HCT116 (cell line): ENCODE measurements at regions not wholly inside any gene's neighbourhood (a gene's known extent, or its start where the extent isn't known, plus 50 kb on each side); places are given as distances from the start of the nearest gene placed in this dataset.

Experiments used
- ATAC-seq: fragments of 200-7000 bp; cut with Tn5 transposase; 2 replicates; pipeline ENCODE4 v1.9.1; 2020; ENCODE audit warnings: mild to moderate bottlenecking, moderate library complexity
- BruUV-seq: library from RNA; stranded (reverse); fragments of 400-500 nt; replicated peaks from 2 replicates; lab custom pipeline; 2021; lab: Mats Ljungman, UMichigan
- CTCF ChIA-PET: fragments of 300-600 bp; sonication (Branson Sonifier 250); formaldehyde crosslinking; loops from one replicate; lab custom pipeline; 2021; ENCODE audit warnings: antibody characterized with exemption; lab: Charles Lee
- POLR2A ChIA-PET: fragments of 300-600, 350-600 bp; sonication (Branson Sonifier 250); formaldehyde crosslinking; loops from one replicate; lab custom pipeline; 2021; ENCODE audit warnings: antibody characterized with exemption; lab: Charles Lee
- RAD21 ChIA-PET, 2 experiments: fragments of 300-600 bp; sonication (Branson Sonifier 250); formaldehyde crosslinking; loops; one replicate each; lab custom pipeline; 2023; ENCODE audit warnings: low total read pairs in 2 of 2; ENCODE audit not compliant: uncharacterized antibody in 2 of 2, unreplicated experiment in 2 of 2, low non-redundant PET in 1 of 2; lab: Charles Lee
- DNase-seq: peaks from one replicate; pipeline ENCODE4 v3.0.0-alpha.2; 2010; ENCODE audit warnings: low read depth, low spot score
- H2AFZ ChIP-seq: fragments of 200-600 bp; shearing (Covaris generic), sonication (generic); 2 replicates; pipeline ENCODE4 v1.6.1; 2017; ENCODE audit warnings: low read depth, mixed run types, mixed read lengths, antibody characterized with exemption, low read length; ENCODE audit not compliant: poor library complexity, severe bottlenecking
- H3K27ac ChIP-seq: 2 replicates; pipeline ENCODE4 v1.5.1; 2012; ENCODE audit warnings: low read depth, low read length
- H3K27me3 ChIP-seq: fragments of 200-600 bp; sonication (generic); 2 replicates; pipeline ENCODE4 v1.6.1; 2016; ENCODE audit warnings: mixed run types, low read length, mixed read lengths; ENCODE audit not compliant: insufficient read depth
- H3K36me3 ChIP-seq, 2 experiments: fragments of 200-500 bp in 1 of 2; fragments of 200-600 bp in 1 of 2; sonication (Bioruptor generic) in 1 of 2; sonication (generic) in 1 of 2; 2 replicates each; pipeline versions ENCODE4 v1.5.1 to v1.6.1; 2014 to 2016; ENCODE audit warnings: low read length in 2 of 2, inconsistent platforms in 1 of 2, mixed read lengths in 1 of 2, mixed run types in 1 of 2; ENCODE audit not compliant: insufficient read depth in 2 of 2, control insufficient read depth in 1 of 2
- H3K4me1 ChIP-seq, 2 experiments: fragments of 200-600 bp in 1 of 2; sonication (generic) in 1 of 2; 2 replicates each; pipeline versions ENCODE4 v1.5.1 to v1.6.1; 2012 to 2017; ENCODE audit warnings: low read length in 2 of 2, inconsistent platforms in 1 of 2, mild to moderate bottlenecking in 1 of 2, mixed read lengths in 1 of 2, mixed run types in 1 of 2, moderate library complexity in 1 of 2; ENCODE audit not compliant: insufficient read depth in 2 of 2, control insufficient read depth in 1 of 2
- H3K4me2 ChIP-seq: fragments of 200-600 bp; sonication (generic); 2 replicates; pipeline ENCODE4 v1.6.1; 2017; ENCODE audit warnings: mixed run types, low read length, mixed read lengths
- H3K4me3 ChIP-seq, 2 experiments: fragments of 200-600 bp in 1 of 2; sonication (generic) in 1 of 2; replicated peaks in 1 of 2; 2 replicates each; pipeline ENCODE4 v1.5.1; 2011 to 2016; ENCODE audit warnings: low read length in 2 of 2, control low read depth in 1 of 2, low read depth in 1 of 2, mild to moderate bottlenecking in 1 of 2, mixed read lengths in 1 of 2, mixed run types in 1 of 2
- H3K79me2 ChIP-seq: fragments of 200-600 bp; sonication (generic); 2 replicates; pipeline ENCODE4 v1.6.1; 2017; ENCODE audit warnings: mild to moderate bottlenecking, mixed run types, low read length, moderate library complexity, mixed read lengths; ENCODE audit not compliant: insufficient read depth
- H3K9ac ChIP-seq: fragments of 200-600 bp; sonication (generic); 2 replicates; pipeline ENCODE4 v1.6.1; 2016; ENCODE audit warnings: low read length, mixed read lengths
- H3K9me2 ChIP-seq: fragments of 200-600 bp; sonication (generic), shearing (Covaris generic); 2 replicates; pipeline ENCODE4 v1.6.1; 2017; ENCODE audit warnings: mixed run types, mild to moderate bottlenecking, moderate library complexity; ENCODE audit not compliant: insufficient read depth
- H3K9me3 ChIP-seq, 2 experiments: fragments of 200-500 bp in 1 of 2; fragments of 200-600 bp in 1 of 2; sonication (Bioruptor generic) in 1 of 2; sonication (generic) in 1 of 2; 2 replicates each; pipeline ENCODE4 v1.6.1; 2014 to 2017; ENCODE audit warnings: low read length in 2 of 2, mixed read lengths in 2 of 2, inconsistent platforms in 1 of 2, low read depth in 1 of 2, mild to moderate bottlenecking in 1 of 2, mixed run types in 1 of 2, moderate library complexity in 1 of 2; ENCODE audit not compliant: control insufficient read depth in 1 of 2, insufficient read depth in 1 of 2
- H4K20me1 ChIP-seq: fragments of 200-600 bp; sonication (generic), shearing (Covaris generic); 2 replicates; pipeline ENCODE4 v1.6.1; 2017; ENCODE audit warnings: mixed run types, mild to moderate bottlenecking, moderate library complexity; ENCODE audit not compliant: insufficient read depth
- ATF3 ChIP-seq: IDR thresholded peaks from 2 replicates; pipeline ENCODE4 v1.6.1; 2012
- CBX3 ChIP-seq: IDR thresholded peaks from 2 replicates; pipeline ENCODE4 v1.6.1; 2012; ENCODE audit warnings: low read depth
- CEBPB ChIP-seq: IDR thresholded peaks from 2 replicates; pipeline ENCODE4 v1.6.1; 2012; ENCODE audit warnings: low read depth
- ELF1 ChIP-seq: IDR thresholded peaks from 2 replicates; pipeline ENCODE4 v1.6.1; 2012; ENCODE audit warnings: low read depth, borderline replicate concordance
- EZH2 ChIP-seq: fragments of 200-600 bp; sonication (generic); IDR thresholded peaks from 2 replicates; pipeline ENCODE4 v1.6.1; 2017; ENCODE audit warnings: antibody characterized with exemption, mixed run types
- POLR2A ChIP-seq: IDR thresholded peaks from 2 replicates; pipeline ENCODE4 v1.7.0; 2011; ENCODE audit warnings: borderline replicate concordance; ENCODE audit not compliant: insufficient read depth, insufficient read length; ENCODE audit errors: extremely low read depth
- RAD21 ChIP-seq: IDR thresholded peaks from 2 replicates; pipeline ENCODE4 v1.6.1; 2012; ENCODE audit warnings: low read depth, mild to moderate bottlenecking
- SP1 ChIP-seq: IDR thresholded peaks from 2 replicates; pipeline ENCODE4 v1.6.1; 2012; ENCODE audit warnings: low read depth
- SRF ChIP-seq: IDR thresholded peaks from 2 replicates; pipeline ENCODE4 v1.6.1; 2012; ENCODE audit warnings: low read depth
- TCF7L2 ChIP-seq: IDR thresholded peaks from 2 replicates; pipeline ENCODE4 v1.7.0; 2011; ENCODE audit warnings: borderline replicate concordance, inconsistent platforms; ENCODE audit not compliant: insufficient read depth, insufficient read length; ENCODE audit errors: extremely low read depth
- YY1 ChIP-seq: IDR thresholded peaks from 2 replicates; pipeline ENCODE4 v1.6.1; 2011; ENCODE audit warnings: low read length, low read depth, moderate library complexity, mild to moderate bottlenecking; ENCODE audit not compliant: insufficient replicate concordance; ENCODE audit errors: extremely low read depth
- ZNF274 ChIP-seq: fragments of 200-500 bp; sonication (Bioruptor generic); IDR thresholded peaks from 2 replicates; pipeline ENCODE4 v1.6.1; 2014; ENCODE audit warnings: mild to moderate bottlenecking, low read depth, low read length, inconsistent platforms
- intact Hi-C: fragments of 100-400 bp; cut with micrococcal nuclease; formaldehyde crosslinking; loops from 2 replicates; pipeline ENCODE4 v1.10.0; 2022
- TF ChIP-seq, protein P1 (sequence below): IDR thresholded peaks from 2 replicates; pipeline ENCODE4 v1.6.1; 2012; ENCODE audit warnings: low read depth
- TF ChIP-seq, protein P2 (sequence below), 3 experiments: fragments of 200-600 bp in 1 of 3; sonication (generic) in 1 of 3; IDR thresholded peaks in 2 of 3; conservative IDR thresholded peaks in 1 of 3; 2 replicates each; pipeline ENCODE4 v1.5.1; 2012 to 2017; ENCODE audit warnings: low read depth in 2 of 3, low read length in 2 of 3, antibody characterized with exemption in 1 of 3, borderline replicate concordance in 1 of 3, control low read depth in 1 of 3, mild to moderate bottlenecking in 1 of 3, mixed read lengths in 1 of 3, mixed run types in 1 of 3, moderate library complexity in 1 of 3; ENCODE audit not compliant: insufficient read depth in 1 of 3

GRCh38 chrY:7663261-7663660, 751.7 kb upstream of the AMELY start:
- H2AFZ ChIP-seq: no peak overlapping the region
- no peaks in the 10 kb centered on the region for H3K27me3 ChIP-seq
- no peaks in the 10 kb centered on the region for H3K9me3 ChIP-seq
- no peaks in the 10 kb centered on the region for H3K9me2 ChIP-seq
- no TSS peak for BruUV-seq
- no peak overlapping the region for H3K27ac ChIP-seq
- no peaks in the 10 kb centered on the region for H3K36me3 ChIP-seq
- no peaks in the 10 kb centered on the region for H3K4me1 ChIP-seq
- no peaks in the 10 kb centered on the region for H3K79me2 ChIP-seq
- POLR2A ChIA-PET: no interaction called here
- RAD21 ChIA-PET: no interaction called here
- intact Hi-C loops: no loop called here
- no peak overlapping the region for H3K9ac ChIP-seq
- H3K4me2 ChIP-seq: no peak overlapping the region
- no peak overlapping the region for H3K4me3 ChIP-seq
- no peak for DNase-seq
- TF ChIP-seq SP1 (no peak), SRF (no peak)
- TF ChIP-seq, all 23 proteins: peak for 0
- CTCF ChIA-PET: no interaction called here
- H4K20me1 ChIP-seq: no peaks in the 10 kb centered on the region
- ATAC-seq: no peak

DNA sequence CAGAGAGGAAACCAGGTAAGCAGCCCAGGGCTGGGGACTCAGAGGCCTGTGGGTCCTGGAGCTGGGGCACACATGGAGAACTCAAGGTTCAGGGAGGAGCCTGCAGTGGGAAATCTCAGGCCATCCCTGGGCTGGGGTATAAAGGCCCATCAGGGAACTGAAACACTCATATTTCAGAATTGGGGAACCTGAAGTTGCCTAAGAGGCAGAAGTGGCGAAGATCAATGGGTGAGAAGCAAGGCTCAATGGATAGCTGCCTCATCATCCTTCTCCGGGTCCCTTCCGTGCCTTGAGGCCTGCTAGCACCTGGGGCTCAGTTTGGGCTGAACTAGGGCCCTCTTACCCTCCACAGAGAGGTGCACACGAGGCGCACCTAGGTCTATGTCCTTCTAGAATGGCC, 747.5 kb upstream of the AMELY start:
- Histone ChIP-seq H4K20me1 (no peaks in the 10 kb centered on the region), H3K79me2 (no peaks in the 10 kb centered on the region), H3K4me2 (no peak overlapping the region), H3K27ac (no peak overlapping the region), H3K9me2 (no peaks in the 10 kb centered on the region), H3K4me3 (no peak overlapping the region), H3K27me3 (no peaks in the 10 kb centered on the region), H2AFZ (no peak overlapping the region), H3K9me3 (no peaks in the 10 kb centered on the region), H3K9ac (no peak overlapping the region), H3K36me3 (no peaks in the 10 kb centered on the region), H3K4me1 (no peaks in the 10 kb centered on the region)
- CTCF ChIA-PET: no interaction called here
- POLR2A ChIA-PET: no interaction called here
- BruUV-seq: no TSS peak
- DNase-seq (no peak), ATAC-seq (no peak)
- RAD21 ChIA-PET: no interaction called here
- intact Hi-C loops: no loop called here
- TF ChIP-seq EZH2 (no peak), ELF1 (no peak), YY1 (no peak), ATF3 (no peak), SP1 (no peak), SRF (no peak), CEBPB (no peak), TCF7L2 (no peak), CBX3 (no peak), RAD21 (no peak), ZNF274 (no peak), POLR2A (no peak)
- TF ChIP-seq, protein P1, sequence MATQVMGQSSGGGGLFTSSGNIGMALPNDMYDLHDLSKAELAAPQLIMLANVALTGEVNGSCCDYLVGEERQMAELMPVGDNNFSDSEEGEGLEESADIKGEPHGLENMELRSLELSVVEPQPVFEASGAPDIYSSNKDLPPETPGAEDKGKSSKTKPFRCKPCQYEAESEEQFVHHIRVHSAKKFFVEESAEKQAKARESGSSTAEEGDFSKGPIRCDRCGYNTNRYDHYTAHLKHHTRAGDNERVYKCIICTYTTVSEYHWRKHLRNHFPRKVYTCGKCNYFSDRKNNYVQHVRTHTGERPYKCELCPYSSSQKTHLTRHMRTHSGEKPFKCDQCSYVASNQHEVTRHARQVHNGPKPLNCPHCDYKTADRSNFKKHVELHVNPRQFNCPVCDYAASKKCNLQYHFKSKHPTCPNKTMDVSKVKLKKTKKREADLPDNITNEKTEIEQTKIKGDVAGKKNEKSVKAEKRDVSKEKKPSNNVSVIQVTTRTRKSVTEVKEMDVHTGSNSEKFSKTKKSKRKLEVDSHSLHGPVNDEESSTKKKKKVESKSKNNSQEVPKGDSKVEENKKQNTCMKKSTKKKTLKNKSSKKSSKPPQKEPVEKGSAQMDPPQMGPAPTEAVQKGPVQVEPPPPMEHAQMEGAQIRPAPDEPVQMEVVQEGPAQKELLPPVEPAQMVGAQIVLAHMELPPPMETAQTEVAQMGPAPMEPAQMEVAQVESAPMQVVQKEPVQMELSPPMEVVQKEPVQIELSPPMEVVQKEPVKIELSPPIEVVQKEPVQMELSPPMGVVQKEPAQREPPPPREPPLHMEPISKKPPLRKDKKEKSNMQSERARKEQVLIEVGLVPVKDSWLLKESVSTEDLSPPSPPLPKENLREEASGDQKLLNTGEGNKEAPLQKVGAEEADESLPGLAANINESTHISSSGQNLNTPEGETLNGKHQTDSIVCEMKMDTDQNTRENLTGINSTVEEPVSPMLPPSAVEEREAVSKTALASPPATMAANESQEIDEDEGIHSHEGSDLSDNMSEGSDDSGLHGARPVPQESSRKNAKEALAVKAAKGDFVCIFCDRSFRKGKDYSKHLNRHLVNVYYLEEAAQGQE: no peak
- TF ChIP-seq, protein P2, sequence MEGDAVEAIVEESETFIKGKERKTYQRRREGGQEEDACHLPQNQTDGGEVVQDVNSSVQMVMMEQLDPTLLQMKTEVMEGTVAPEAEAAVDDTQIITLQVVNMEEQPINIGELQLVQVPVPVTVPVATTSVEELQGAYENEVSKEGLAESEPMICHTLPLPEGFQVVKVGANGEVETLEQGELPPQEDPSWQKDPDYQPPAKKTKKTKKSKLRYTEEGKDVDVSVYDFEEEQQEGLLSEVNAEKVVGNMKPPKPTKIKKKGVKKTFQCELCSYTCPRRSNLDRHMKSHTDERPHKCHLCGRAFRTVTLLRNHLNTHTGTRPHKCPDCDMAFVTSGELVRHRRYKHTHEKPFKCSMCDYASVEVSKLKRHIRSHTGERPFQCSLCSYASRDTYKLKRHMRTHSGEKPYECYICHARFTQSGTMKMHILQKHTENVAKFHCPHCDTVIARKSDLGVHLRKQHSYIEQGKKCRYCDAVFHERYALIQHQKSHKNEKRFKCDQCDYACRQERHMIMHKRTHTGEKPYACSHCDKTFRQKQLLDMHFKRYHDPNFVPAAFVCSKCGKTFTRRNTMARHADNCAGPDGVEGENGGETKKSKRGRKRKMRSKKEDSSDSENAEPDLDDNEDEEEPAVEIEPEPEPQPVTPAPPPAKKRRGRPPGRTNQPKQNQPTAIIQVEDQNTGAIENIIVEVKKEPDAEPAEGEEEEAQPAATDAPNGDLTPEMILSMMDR (IDR thresholded peaks at IDR 0.05 in 2 of 3, conservative IDR thresholded peaks at IDR 0.05 in 1 of 3; ENCODE audit: borderline replicate concordance in 1 of 3, insufficient read depth in 1 of 3, low read depth in 2 of 3, low read length in 2 of 3): no peak
